ENCODE measurements at regions not wholly inside any gene's neighbourhood (a gene's known extent, or its start where the extent isn't known, plus 50 kb on each side); places are given as distances from the start of the nearest gene placed in this dataset.

GRCh38 chr7:52309631-52310030 is 725.8 kb upstream of the POM121L12 start:
- no peak for TF ChIP-seq CTCF (IDR thresholded peaks at IDR 0.05; ENCODE audit: insufficient read depth, low read length)
- H3K4me3 ChIP-seq (ENCODE audit: low read depth, low read length): no peak overlapping the region
- no peak for DNase-seq (ENCODE audit: low read depth)

GRCh38 chr7:52302765-52303520 is 732.5 kb upstream of the POM121L12 start:
- TF ChIP-seq CTCF (IDR thresholded peaks at IDR 0.05; ENCODE audit: insufficient read depth, low read length): no peak
- DNase-seq (ENCODE audit: low read depth): no peak
- H3K4me3 ChIP-seq (ENCODE audit: low read depth, low read length): no peak overlapping the region

- no peak for DNase-seq (ENCODE audit: low read depth)
- TF ChIP-seq CTCF (IDR thresholded peaks at IDR 0.05; ENCODE audit: insufficient read depth, low read length): no peak
- no peak overlapping the region for H3K4me3 ChIP-seq (ENCODE audit: low read depth, low read length)
These were observed 738.3 kb upstream of the POM121L12 start for GRCh38 chr7:52297128-52297527.

GRCh38 chr7:52294942-52295341 is 740.5 kb upstream of the POM121L12 start:
- H3K4me3 ChIP-seq (ENCODE audit: low read depth, low read length): no peak overlapping the region
- DNase-seq (ENCODE audit: low read depth): no peak
- no peak for TF ChIP-seq CTCF (IDR thresholded peaks at IDR 0.05; ENCODE audit: insufficient read depth, low read length)

GRCh38 chr7:52289247-52289646 is 746.2 kb upstream of the POM121L12 start:
- no peak for TF ChIP-seq CTCF (IDR thresholded peaks at IDR 0.05; ENCODE audit: insufficient read depth, low read length)
- no peak overlapping the region for H3K4me3 ChIP-seq (ENCODE audit: low read depth, low read length)
- no peak for DNase-seq (ENCODE audit: low read depth)

- no peak for DNase-seq (ENCODE audit: low read depth)
- H3K4me3 ChIP-seq (ENCODE audit: low read depth, low read length): no peak overlapping the region
- TF ChIP-seq CTCF (IDR thresholded peaks at IDR 0.05; ENCODE audit: insufficient read depth, low read length): no peak
These were observed 747.7 kb upstream of the POM121L12 start for GRCh38 chr7:52287698-52288097.

- TF ChIP-seq CTCF (IDR thresholded peaks at IDR 0.05; ENCODE audit: insufficient read depth, low read length): no peak
- DNase-seq (ENCODE audit: low read depth): no peak
- H3K4me3 ChIP-seq (ENCODE audit: low read depth, low read length): no peak overlapping the region
These were observed 749.7 kb upstream of the POM121L12 start for GRCh38 chr7:52285689-52286088.

Data from fibroblast of the aortic adventitia (primary cell).